Fibroblast of villous mesenchyme (primary cell): ENCODE measurements at regions not wholly inside any gene's neighbourhood (a gene's known extent, or its start where the extent isn't known, plus 50 kb on each side); places are given as distances from the start of the nearest gene placed in this dataset.

Experiments
- DNase-seq: peaks from one replicate; pipeline ENCODE4 v3.0.0-alpha.2; 2010; ENCODE audit warnings: low read depth
- H3K4me3 ChIP-seq: 2 replicates; pipeline ENCODE4 v1.5.1; 2011; ENCODE audit warnings: low read depth, mild to moderate bottlenecking, low read length
- TF ChIP-seq, protein P1 (sequence below): IDR thresholded peaks from 2 replicates; pipeline ENCODE4 v1.5.1; 2012; ENCODE audit warnings: low read depth, mild to moderate bottlenecking, low read length; ENCODE audit not compliant: insufficient read depth

GRCh38 chr12:77761286-77761685 lies 69.4 kb upstream of the NAV3 start:
- H3K4me3 ChIP-seq, result no peak overlapping the region
- TF ChIP-seq, protein P1, sequence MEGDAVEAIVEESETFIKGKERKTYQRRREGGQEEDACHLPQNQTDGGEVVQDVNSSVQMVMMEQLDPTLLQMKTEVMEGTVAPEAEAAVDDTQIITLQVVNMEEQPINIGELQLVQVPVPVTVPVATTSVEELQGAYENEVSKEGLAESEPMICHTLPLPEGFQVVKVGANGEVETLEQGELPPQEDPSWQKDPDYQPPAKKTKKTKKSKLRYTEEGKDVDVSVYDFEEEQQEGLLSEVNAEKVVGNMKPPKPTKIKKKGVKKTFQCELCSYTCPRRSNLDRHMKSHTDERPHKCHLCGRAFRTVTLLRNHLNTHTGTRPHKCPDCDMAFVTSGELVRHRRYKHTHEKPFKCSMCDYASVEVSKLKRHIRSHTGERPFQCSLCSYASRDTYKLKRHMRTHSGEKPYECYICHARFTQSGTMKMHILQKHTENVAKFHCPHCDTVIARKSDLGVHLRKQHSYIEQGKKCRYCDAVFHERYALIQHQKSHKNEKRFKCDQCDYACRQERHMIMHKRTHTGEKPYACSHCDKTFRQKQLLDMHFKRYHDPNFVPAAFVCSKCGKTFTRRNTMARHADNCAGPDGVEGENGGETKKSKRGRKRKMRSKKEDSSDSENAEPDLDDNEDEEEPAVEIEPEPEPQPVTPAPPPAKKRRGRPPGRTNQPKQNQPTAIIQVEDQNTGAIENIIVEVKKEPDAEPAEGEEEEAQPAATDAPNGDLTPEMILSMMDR, result no peak
- peak; percentile 37 for DNase-seq

DNA sequence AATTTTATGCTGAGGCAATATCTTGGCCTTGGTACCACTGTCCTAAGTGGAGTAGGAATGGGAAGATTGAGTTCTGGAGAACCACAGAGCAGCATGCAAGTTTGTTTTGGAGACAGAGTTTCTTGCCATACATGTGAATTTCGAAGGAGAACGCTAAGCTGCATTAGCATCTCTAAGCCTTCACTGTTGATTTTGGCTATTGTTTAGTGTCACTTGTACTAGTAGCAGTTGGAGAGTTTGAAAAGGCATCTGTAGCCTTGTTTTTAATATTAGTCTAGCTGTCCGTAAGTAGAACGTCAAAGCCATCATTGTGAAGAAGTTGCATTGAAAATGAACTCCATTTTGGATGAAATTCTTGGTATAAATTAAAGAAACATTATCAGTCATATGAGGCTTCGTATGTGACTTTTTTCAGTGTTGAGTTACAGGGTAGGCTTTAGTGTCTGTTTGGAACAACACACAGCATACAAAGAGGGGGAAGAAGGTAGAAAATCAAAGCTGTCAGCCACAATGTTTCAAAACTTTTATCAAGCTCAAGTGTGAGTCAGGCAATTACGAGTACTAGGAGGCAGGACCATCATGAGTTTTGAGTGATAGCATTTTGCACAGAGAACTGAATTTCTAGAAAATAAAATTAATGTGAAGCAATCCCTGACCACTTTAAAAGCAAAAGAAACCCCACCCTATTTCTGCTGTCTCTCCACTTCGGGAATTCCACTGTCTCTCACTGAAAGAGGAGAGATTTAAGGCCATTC lies 70.2 kb upstream of the NAV3 start:
- no peak overlapping the region for H3K4me3 ChIP-seq
- TF ChIP-seq, protein P1, result no peak
- DNase-seq, result no peak

DNA sequence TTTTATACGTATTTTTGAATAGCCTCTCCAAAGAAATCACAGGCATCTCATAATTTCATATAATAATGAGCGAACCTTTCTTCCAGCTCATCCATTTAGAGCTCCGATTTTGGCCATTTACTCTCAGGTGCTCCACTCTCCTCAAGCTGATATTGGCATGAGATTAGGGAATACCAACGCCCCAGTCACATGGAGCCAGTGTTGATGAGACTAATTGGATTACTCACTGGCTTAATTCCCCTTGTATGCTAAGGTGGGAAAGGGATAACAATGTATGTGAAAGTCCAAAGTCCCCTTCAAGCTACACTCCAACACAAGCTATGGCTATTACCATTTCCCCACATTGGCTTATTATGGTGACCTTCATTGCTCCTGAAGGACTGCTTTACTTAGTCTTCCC lies 76.6 kb upstream of the NAV3 start:
- TF ChIP-seq, protein P1, result no peak
- DNase-seq, result no peak
- no peak overlapping the region for H3K4me3 ChIP-seq

DNA sequence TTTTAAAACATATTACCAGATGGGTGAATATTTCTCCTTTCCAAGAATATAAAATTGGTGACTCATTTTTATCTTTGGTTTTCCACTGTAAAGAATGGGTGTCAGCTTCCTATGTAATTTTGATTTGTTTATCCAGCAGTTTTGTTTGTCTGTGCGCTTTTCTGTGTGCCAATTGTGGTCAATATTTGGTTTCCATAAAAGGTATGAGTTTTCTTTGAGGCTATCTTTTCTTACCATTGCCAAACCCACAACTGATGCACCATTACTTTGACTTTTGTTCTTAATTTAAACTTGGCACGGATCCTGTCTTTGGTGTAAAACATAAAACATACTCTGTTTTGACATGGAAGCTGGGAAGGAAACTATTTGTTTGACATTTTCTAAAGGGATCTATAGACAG lies 78.8 kb upstream of the NAV3 start:
- TF ChIP-seq, protein P1, result no peak
- peak; percentile 55 for DNase-seq
- no peak overlapping the region for H3K4me3 ChIP-seq

DNA sequence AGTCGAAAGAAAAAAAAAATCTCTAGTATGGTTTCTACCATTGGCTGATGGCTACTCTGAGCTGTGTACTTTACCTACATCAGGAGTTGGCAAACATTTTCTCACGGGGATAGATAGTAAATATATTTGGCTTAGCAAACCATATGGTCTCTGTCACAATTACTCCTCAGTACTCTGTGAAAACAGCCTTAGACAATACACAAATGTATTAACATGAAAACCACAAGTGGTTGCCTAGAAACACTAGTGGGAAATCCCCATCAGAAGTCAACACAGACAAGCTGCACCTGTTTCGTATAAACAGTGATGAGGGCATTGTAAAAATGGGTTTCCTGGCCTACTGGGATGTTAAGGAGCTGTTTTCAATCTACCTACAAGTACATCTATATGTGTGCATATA lies 84.6 kb upstream of the NAV3 start:
- TF ChIP-seq, protein P1, result no peak

DNA sequence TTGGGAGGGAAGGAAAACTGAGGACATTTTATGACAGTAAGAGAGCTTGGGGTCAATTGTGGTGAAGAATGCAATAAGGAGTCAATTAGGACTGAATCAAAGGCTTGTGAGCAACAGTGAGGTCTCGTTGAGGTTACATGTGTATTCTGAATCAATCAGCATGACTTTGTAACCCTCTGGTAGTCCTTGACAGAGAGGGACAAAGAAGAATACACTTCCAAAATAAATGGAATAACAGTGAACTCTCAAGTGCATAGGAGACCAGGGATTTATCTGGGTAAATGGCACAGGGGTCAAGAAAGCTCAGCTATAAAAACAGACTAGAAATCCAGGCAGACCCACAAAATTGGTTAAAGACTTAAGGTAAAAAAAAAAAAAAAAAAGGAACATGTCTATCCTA lies 85.1 kb upstream of the NAV3 start:
- no peak for DNase-seq
- TF ChIP-seq, protein P1, result no peak
- H3K4me3 ChIP-seq, result no peak overlapping the region

More for the DNA sequence above, 84.6 kb upstream of the NAV3 start:
- peak; percentile 80 for DNase-seq
- H3K4me3 ChIP-seq, result no peak overlapping the region

GRCh38 chr12:77742631-77743030 lies 88.1 kb upstream of the NAV3 start:
- H3K4me3 ChIP-seq, result no peak overlapping the region
- TF ChIP-seq, protein P1, result no peak
- DNase-seq, result no peak
